ENCODE measurements at regions not wholly inside any gene's neighbourhood (a gene's known extent, or its start where the extent isn't known, plus 50 kb on each side); places are given as distances from the start of the nearest gene placed in this dataset.

- Mint-ChIP-seq H3K36me3 (no peaks in the 10 kb centered on the region), H3K4me1 (peaks cover 26% of the 10 kb centered on the region), H3K9me3 (peaks cover 6% of the 10 kb centered on the region), H3K27ac (peak overlapping the region; percentile 19; the same call in 1 of the 2 replicates), H3K4me3 (no peak overlapping the region), H3K27me3 (ENCODE audit: low read depth) (no peaks in the 10 kb centered on the region)
- CTCF ChIA-PET, result no interaction called here
- ATAC-seq, result no peak; the same call in 1 of the 2 replicates
- no peak for DNase-seq (ENCODE audit: low spot score)
- POLR2A ChIA-PET, result no interaction called here
- TF ChIP-seq EMX1 (CRISPR knock-in tag; IDR thresholded peaks at IDR 0.05) (no peak), NFE2L1 (CRISPR knock-in tag; IDR thresholded peaks at IDR 0.05) (no peak), ZNF425 (CRISPR knock-in tag; conservative IDR thresholded peaks at IDR 0.05) (no peak), MYBL2 (CRISPR knock-in tag; IDR thresholded peaks at IDR 0.05) (no peak), TP53 (CRISPR knock-in tag; IDR thresholded peaks at IDR 0.05) (no peak), GTF2I (CRISPR knock-in tag; conservative IDR thresholded peaks at IDR 0.05) (no peak), RORB (CRISPR knock-in tag; IDR thresholded peaks at IDR 0.05) (no peak)
These were observed 72.2 kb upstream of the PPP3CA start for GRCh38 chr4:101419336-101420135.

GRCh38 chr4:101418466-101418865, 71.1 kb upstream of the PPP3CA start:
- ChIA-PET CTCF (interaction anchor here (1.2 kb wide), 1 partner anchor 249 kb away, joined by 3 read pairs; no protein-coding TSS in a partner anchor), POLR2A (no interaction called here)
- H3K36me3 Mint-ChIP-seq, result no peaks in the 10 kb centered on the region
- DNase-seq (ENCODE audit: low spot score) (no peak), ATAC-seq (no peak)
- H3K27ac Mint-ChIP-seq, result no peak overlapping the region
- no peaks in the 10 kb centered on the region for H3K27me3 Mint-ChIP-seq (ENCODE audit: low read depth)
- peaks cover under 1% of the 10 kb centered on the region for H3K9me3 Mint-ChIP-seq
- H3K4me3 Mint-ChIP-seq, result no peak overlapping the region
- H3K4me1 Mint-ChIP-seq, result peaks cover 26% of the 10 kb centered on the region
- no peak for TF ChIP-seq ATF1 (CRISPR knock-in tag; IDR thresholded peaks at IDR 0.05)
- TF ChIP-seq ZMAT4 (CRISPR knock-in tag; IDR thresholded peaks at IDR 0.05), result no peak
- no peak for TF ChIP-seq AFF4 (CRISPR knock-in tag; IDR thresholded peaks at IDR 0.05; ENCODE audit: borderline replicate concordance)
- TF ChIP-seq GTF2I (CRISPR knock-in tag; conservative IDR thresholded peaks at IDR 0.05), result no peak
- TF ChIP-seq ARID4B (CRISPR knock-in tag; IDR thresholded peaks at IDR 0.05; ENCODE audit: borderline replicate concordance), result no peak
- no peak for TF ChIP-seq ZSCAN18 (CRISPR knock-in tag; IDR thresholded peaks at IDR 0.05)
- no peak for TF ChIP-seq E2F1 (CRISPR knock-in tag; IDR thresholded peaks at IDR 0.05)
- no peak for TF ChIP-seq KAT7 (CRISPR knock-in tag; IDR thresholded peaks at IDR 0.05; ENCODE audit: borderline replicate concordance)
- TF ChIP-seq TCF7 (CRISPR knock-in tag; IDR thresholded peaks at IDR 0.05; ENCODE audit: low read depth), result no peak
- no peak for TF ChIP-seq CDX4 (CRISPR knock-in tag; IDR thresholded peaks at IDR 0.05; ENCODE audit: borderline replicate concordance)
- no peak for TF ChIP-seq EMX1 (CRISPR knock-in tag; IDR thresholded peaks at IDR 0.05)
- no peak for TF ChIP-seq CREM (CRISPR knock-in tag; IDR thresholded peaks at IDR 0.05)
- TF ChIP-seq JUN (CRISPR knock-in tag; IDR thresholded peaks at IDR 0.05), result no peak
